H1 (cell line): ENCODE measurements at regions not wholly inside any gene's neighbourhood (a gene's known extent, or its start where the extent isn't known, plus 50 kb on each side); places are given as distances from the start of the nearest gene placed in this dataset.

ENCODE experiments used
- ASH2L ChIP-seq: fragments of 200-600, 300-600 bp; sonication (generic); IDR thresholded peaks from one replicate; pipeline ENCODE4 v1.7.1; 2017; ENCODE audit warnings: low read length
- KDM4A ChIP-seq: IDR thresholded peaks from one replicate; pipeline ENCODE4 v1.7.1; 2012; ENCODE audit warnings: low read depth, mild to moderate bottlenecking, moderate library complexity, low read length, inconsistent platforms; ENCODE audit not compliant: severe bottlenecking
- RNF2 ChIP-seq: fragments of 200-900, 300-1000 bp; sonication (generic); IDR thresholded peaks from 2 replicates; pipeline ENCODE4 v1.7.1; 2016; ENCODE audit warnings: borderline replicate concordance, low read depth, mild to moderate bottlenecking, antibody characterized with exemption, low read length; ENCODE audit not compliant: poor library complexity, severe bottlenecking; ENCODE audit errors: missing control alignments
- TAF7 ChIP-seq: optimal IDR thresholded peaks from 2 replicates; pipeline ENCODE3; 2011; ENCODE audit warnings: low read depth, mild to moderate bottlenecking, inconsistent platforms, low read length, moderate library complexity, borderline replicate concordance
- TF ChIP-seq, protein P1 (sequence below), 3 experiments: IDR thresholded peaks; 1 replicate in 2 of 3; 2 replicates in 1 of 3; pipeline versions ENCODE4 v1.5.1 to v1.6.1; 2011; ENCODE audit warnings: low read length in 3 of 3, mild to moderate bottlenecking in 3 of 3, inconsistent platforms in 2 of 3, low read depth in 1 of 3, moderate library complexity in 1 of 3; ENCODE audit not compliant: insufficient read depth in 1 of 3; ENCODE audit errors: control extremely low read depth in 1 of 3

DNA sequence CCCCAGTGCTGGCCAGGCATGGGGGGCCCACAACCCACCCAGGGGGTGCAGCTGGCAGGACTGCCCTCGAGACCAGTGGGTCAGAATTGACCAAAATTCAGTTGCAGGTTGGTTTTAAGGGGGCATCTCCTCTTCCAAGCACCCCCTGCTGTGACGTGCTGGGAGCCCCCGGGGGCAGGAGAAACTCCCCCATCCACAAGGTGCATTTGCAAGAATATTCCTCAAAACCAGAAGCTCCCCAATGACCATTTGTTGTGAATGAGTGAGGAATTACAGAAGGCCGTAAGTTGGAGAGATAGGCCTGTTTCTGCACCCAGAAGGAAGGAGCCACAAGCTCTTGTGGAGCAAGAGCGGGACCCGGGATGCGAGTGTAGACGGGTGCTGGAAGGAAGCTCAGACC lies 414.5 kb downstream of the BRD1 start (continued):
- TF ChIP-seq ASH2L (no peak), TAF7 (no peak), RNF2 (no peak), KDM4A (no peak)
- TF ChIP-seq, protein P1, sequence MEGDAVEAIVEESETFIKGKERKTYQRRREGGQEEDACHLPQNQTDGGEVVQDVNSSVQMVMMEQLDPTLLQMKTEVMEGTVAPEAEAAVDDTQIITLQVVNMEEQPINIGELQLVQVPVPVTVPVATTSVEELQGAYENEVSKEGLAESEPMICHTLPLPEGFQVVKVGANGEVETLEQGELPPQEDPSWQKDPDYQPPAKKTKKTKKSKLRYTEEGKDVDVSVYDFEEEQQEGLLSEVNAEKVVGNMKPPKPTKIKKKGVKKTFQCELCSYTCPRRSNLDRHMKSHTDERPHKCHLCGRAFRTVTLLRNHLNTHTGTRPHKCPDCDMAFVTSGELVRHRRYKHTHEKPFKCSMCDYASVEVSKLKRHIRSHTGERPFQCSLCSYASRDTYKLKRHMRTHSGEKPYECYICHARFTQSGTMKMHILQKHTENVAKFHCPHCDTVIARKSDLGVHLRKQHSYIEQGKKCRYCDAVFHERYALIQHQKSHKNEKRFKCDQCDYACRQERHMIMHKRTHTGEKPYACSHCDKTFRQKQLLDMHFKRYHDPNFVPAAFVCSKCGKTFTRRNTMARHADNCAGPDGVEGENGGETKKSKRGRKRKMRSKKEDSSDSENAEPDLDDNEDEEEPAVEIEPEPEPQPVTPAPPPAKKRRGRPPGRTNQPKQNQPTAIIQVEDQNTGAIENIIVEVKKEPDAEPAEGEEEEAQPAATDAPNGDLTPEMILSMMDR (IDR thresholded peaks at IDR 0.05; ENCODE audit: control extremely low read depth in 1 of 3, insufficient read depth in 1 of 3, low read depth in 1 of 3, low read length in 3 of 3) = no peak
